ENCODE measurements at regions not wholly inside any gene's neighbourhood (a gene's known extent, or its start where the extent isn't known, plus 50 kb on each side); places are given as distances from the start of the nearest gene placed in this dataset.
"Not testable (repeated sequence)": the region's sequence is repeated elsewhere in the genome, so short reads cannot be mapped to it uniquely, and the experiment has no call there.

DNA sequence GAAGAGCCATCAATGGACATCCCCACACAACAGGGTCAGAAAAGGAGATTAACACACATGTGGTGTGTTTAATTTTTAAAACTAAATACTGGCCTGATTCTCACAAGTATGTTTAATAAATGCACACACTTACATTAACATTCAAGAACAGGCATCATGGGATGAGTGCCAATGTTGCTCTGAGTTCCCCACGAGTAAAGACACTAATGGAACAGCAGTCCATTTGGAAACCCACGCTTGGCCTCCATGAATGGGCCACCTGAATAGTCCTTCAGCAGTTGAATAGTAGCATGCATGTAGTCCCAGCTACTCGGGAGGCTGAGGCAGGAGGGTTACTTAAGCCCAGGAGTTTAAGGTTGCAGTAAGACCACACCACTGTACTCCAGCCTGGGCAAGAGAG is 195.2 kb upstream of the IPO5 start:
- Histone ChIP-seq H3F3A (ENCODE audit: insufficient read depth) (no peaks in the 10 kb centered on the region), H3K79me2 (ENCODE audit: insufficient read depth) (no peaks in the 10 kb centered on the region), H3K27ac (no peak overlapping the region), H3K36me3 (ENCODE audit: low read depth) (no peaks in the 10 kb centered on the region), H2AFZ (no peak overlapping the region), H4K20me1 (ENCODE audit: insufficient read depth) (no peaks in the 10 kb centered on the region), H3K9me2 (ENCODE audit: insufficient read depth) (no peaks in the 10 kb centered on the region), H3K4me3 (no peak overlapping the region), H3K9me3 (ENCODE audit: low read depth) (no peaks in the 10 kb centered on the region), H3K4me2 (ENCODE audit: unreplicated experiment) (no peak overlapping the region), H3K27me3 (replicated peaks; ENCODE audit: insufficient read depth) (no peaks in the 10 kb centered on the region), H3K9ac (no peak overlapping the region), H3K4me1 (ENCODE audit: insufficient read depth) (no peaks in the 10 kb centered on the region)
- WGBS, 2 experiments (ENCODE audit: low coverage in 1 of 2, low lambda C conversion rate in 2 of 2, missing lambda C conversion rate in 2 of 2): 11 to 13% methylated on average over 3 of the region's 3 CpGs
- TF ChIP-seq EZH2 (IDR thresholded peaks at IDR 0.05; ENCODE audit: insufficient read depth, poor library complexity, severe bottlenecking): no peak
- TF ChIP-seq EZH2phosphoT487 (IDR thresholded peaks at IDR 0.05; ENCODE audit: insufficient read depth, low read depth): no peak
- no peak for DNase-seq
- in situ Hi-C loops (cut with MboI): no loop called here

DNA sequence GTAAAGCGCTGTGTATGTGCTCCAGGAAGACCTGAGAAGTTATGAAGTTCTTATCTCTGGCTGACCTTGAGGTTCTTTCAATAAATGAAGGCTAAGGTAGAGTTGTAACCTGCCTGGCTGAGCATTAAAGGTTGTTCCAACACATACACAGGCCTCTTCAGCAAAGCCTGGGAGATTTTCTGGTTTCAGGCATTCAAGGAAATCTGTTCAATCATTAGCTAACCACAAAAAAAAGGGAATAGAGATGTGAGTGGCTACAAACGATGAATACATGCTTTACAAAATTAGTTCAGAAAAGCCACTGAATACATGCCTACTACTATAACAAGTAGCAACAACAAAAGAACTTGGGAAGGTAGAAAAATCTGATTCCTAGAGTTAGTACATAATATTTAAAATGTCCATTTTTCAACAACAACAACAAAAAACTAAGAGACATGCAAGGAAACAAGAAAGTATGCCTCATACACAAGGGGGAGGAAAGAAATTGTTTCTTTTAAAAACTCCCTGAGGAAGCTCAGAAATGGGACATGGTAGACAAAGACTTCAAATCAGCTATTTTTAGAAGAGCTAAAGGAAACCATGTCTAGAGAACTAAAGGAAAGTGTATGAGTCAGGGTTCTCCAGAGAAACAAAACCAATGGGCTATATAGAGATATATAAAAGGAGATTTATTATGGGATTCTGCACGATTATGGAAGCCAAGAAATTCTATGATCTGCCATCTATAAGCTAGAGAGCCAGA is 191.5 kb upstream of the IPO5 start:
- Histone ChIP-seq H4K20me1 (ENCODE audit: insufficient read depth) (no peaks in the 10 kb centered on the region), H3K27me3 (replicated peaks; ENCODE audit: insufficient read depth) (no peaks in the 10 kb centered on the region), H3K4me2 (ENCODE audit: unreplicated experiment) (no peak overlapping the region), H3K4me3 (no peak overlapping the region), H3K36me3 (ENCODE audit: low read depth) (no peaks in the 10 kb centered on the region), H3K27ac (no peak overlapping the region), H3K9ac (no peak overlapping the region), H3K9me3 (ENCODE audit: low read depth) (no peaks in the 10 kb centered on the region), H2AFZ (no peak overlapping the region), H3F3A (ENCODE audit: insufficient read depth) (no peaks in the 10 kb centered on the region), H3K79me2 (ENCODE audit: insufficient read depth) (no peaks in the 10 kb centered on the region), H3K4me1 (ENCODE audit: insufficient read depth) (no peaks in the 10 kb centered on the region), H3K9me2 (ENCODE audit: insufficient read depth) (no peaks in the 10 kb centered on the region)
- no peak for TF ChIP-seq EZH2phosphoT487 (IDR thresholded peaks at IDR 0.05; ENCODE audit: insufficient read depth, low read depth)
- TF ChIP-seq EZH2 (IDR thresholded peaks at IDR 0.05; ENCODE audit: insufficient read depth, poor library complexity, severe bottlenecking): no peak
- in situ Hi-C loops (cut with MboI): no loop called here
- DNase-seq: no peak
- WGBS, 2 experiments (ENCODE audit: low coverage in 1 of 2, low lambda C conversion rate in 2 of 2, missing lambda C conversion rate in 2 of 2): 9% methylated on average over 3 of the region's 3 CpGs

DNA sequence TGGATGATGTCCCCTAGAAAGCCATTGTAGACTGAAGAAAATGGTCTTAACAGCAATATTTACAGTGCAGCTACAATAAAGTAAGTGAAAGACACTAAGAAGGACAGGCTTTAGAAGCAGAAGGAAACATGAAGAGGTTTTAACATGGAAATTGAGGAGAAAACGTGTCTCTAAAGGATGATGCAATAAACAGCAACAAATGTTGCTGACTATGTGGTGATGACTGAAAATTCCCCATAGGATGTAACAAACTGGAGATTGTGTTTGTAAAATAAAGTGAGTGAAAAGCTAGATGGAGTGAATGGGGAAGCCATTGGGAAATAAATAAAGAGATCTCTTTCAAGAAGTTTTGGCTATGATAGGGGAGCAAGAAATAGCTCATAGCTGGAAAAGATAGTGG is 186.7 kb upstream of the IPO5 start:
- Histone ChIP-seq H3K4me1 (ENCODE audit: insufficient read depth) (no peaks in the 10 kb centered on the region), H3K27me3 (replicated peaks; ENCODE audit: insufficient read depth) (no peaks in the 10 kb centered on the region), H4K20me1 (ENCODE audit: insufficient read depth) (no peaks in the 10 kb centered on the region), H3K36me3 (ENCODE audit: low read depth) (no peaks in the 10 kb centered on the region), H2AFZ (0 out of 2 replicates have a peak overlapping the region, but pooled peaks have one; percentile 22), H3K27ac (no peak overlapping the region), H3K79me2 (ENCODE audit: insufficient read depth) (no peaks in the 10 kb centered on the region), H3K9me3 (ENCODE audit: low read depth) (no peaks in the 10 kb centered on the region), H3K4me2 (ENCODE audit: unreplicated experiment) (no peak overlapping the region), H3K4me3 (no peak overlapping the region), H3K9me2 (ENCODE audit: insufficient read depth) (no peaks in the 10 kb centered on the region), H3K9ac (no peak overlapping the region), H3F3A (ENCODE audit: insufficient read depth) (no peaks in the 10 kb centered on the region)
- in situ Hi-C loops (cut with MboI): no loop called here
- TF ChIP-seq EZH2 (IDR thresholded peaks at IDR 0.05; ENCODE audit: insufficient read depth, poor library complexity, severe bottlenecking) (no peak), EZH2phosphoT487 (IDR thresholded peaks at IDR 0.05; ENCODE audit: insufficient read depth, low read depth) (no peak)
- WGBS, 2 experiments (ENCODE audit: low coverage in 1 of 2, low lambda C conversion rate in 2 of 2, missing lambda C conversion rate in 2 of 2): 0 to 5% methylated on average over 1 of the region's 1 CpG
- DNase-seq: no peak

DNA sequence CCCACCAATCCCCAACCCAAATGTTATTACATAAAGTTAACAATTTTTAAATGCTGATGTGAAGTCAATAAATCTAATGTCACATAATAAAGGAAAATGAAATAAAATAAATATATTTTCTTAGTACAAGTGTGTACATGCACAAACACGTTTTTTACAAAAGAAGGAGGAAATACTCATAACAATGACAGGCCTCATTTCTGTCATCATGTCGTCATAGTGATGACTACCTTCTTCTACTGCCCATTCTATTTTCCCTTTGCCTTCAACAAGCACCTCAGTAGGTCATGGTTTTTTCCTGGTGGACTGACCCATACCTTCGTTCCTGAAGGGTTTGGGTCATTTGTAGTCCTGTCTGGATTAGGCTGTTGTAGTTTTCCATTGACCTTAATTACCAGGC is 185.3 kb upstream of the IPO5 start:
- H3K79me2 ChIP-seq (ENCODE audit: insufficient read depth): no peaks in the 10 kb centered on the region
- no peaks in the 10 kb centered on the region for H3K36me3 ChIP-seq (ENCODE audit: low read depth)
- TF ChIP-seq EZH2phosphoT487 (IDR thresholded peaks at IDR 0.05; ENCODE audit: insufficient read depth, low read depth) (no peak), EZH2 (IDR thresholded peaks at IDR 0.05; ENCODE audit: insufficient read depth, poor library complexity, severe bottlenecking) (no peak)
- no peak overlapping the region for H3K4me3 ChIP-seq
- H3K9me2 ChIP-seq (ENCODE audit: insufficient read depth): no peaks in the 10 kb centered on the region
- H2AFZ ChIP-seq: no peak overlapping the region
- H3K9me3 ChIP-seq (ENCODE audit: low read depth): no peaks in the 10 kb centered on the region
- in situ Hi-C loops (cut with MboI): no loop called here
- H3K9ac ChIP-seq: no peak overlapping the region
- no peaks in the 10 kb centered on the region for H3K27me3 ChIP-seq (replicated peaks; ENCODE audit: insufficient read depth)
- WGBS, 2 experiments (ENCODE audit: low coverage in 1 of 2, low lambda C conversion rate in 2 of 2, missing lambda C conversion rate in 2 of 2): 10 to 12% methylated on average over 3 of the region's 3 CpGs
- H3K4me1 ChIP-seq (ENCODE audit: insufficient read depth): no peaks in the 10 kb centered on the region
- DNase-seq: no peak
- H3K4me2 ChIP-seq (ENCODE audit: unreplicated experiment): no peak overlapping the region
- no peaks in the 10 kb centered on the region for H4K20me1 ChIP-seq (ENCODE audit: insufficient read depth)
- H3F3A ChIP-seq (ENCODE audit: insufficient read depth): no peaks in the 10 kb centered on the region
- no peak overlapping the region for H3K27ac ChIP-seq

DNA sequence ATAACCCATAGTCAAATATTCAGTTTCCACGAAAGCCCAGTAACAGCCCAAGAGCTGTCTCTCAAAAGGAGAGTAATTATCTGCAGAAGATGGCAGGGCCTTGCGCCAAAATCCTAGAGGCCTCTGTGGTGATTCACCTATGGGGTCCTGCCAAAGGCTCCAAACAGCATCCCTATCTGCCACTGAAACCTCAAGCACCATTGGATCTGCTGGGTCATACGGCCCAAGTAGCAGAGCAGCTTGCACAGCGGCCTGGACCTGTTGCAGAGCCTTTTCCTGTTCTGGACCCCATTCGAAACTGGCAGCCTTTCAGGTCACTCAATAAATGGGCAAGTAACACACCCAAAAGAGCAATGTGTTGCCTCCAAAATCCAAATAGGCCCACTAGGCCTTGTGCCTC is 183.2 kb upstream of the IPO5 start:
- in situ Hi-C loops (cut with MboI); H3F3A ChIP-seq (ENCODE audit: insufficient read depth); H3K79me2 ChIP-seq (ENCODE audit: insufficient read depth); H3K4me1 ChIP-seq (ENCODE audit: insufficient read depth); H3K4me2 ChIP-seq (ENCODE audit: unreplicated experiment); H3K27me3 ChIP-seq (replicated peaks; ENCODE audit: insufficient read depth); H2AFZ ChIP-seq; H3K27ac ChIP-seq; DNase-seq; H3K9me2 ChIP-seq (ENCODE audit: insufficient read depth); H4K20me1 ChIP-seq (ENCODE audit: insufficient read depth); H3K36me3 ChIP-seq (ENCODE audit: low read depth); H3K9me3 ChIP-seq (ENCODE audit: low read depth); H3K9ac ChIP-seq; H3K4me3 ChIP-seq: not testable (repeated sequence)
- 39 to 51% methylated on average over 5 of the region's 5 CpGs for WGBS, 2 experiments (ENCODE audit: low coverage in 1 of 2, low lambda C conversion rate in 2 of 2, missing lambda C conversion rate in 2 of 2)

DNA sequence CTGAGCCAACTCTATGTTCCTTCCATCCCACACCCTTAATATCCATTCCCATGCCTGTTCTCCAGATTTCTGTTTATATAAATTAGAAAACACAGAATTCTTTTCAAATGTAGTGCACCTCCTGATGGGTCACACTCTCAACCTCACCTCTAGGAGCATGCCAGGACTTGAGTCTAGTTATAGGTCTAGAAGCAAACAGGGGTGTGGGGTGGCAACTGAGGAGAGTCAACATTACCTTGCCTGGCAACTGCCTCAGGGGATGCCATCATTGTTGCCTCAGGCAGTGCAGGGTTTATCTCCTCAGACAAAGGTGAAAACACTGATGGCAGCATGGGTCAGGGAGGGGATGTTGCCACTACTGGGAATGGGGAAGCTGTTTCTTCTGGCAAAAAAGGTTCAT is 181.0 kb upstream of the IPO5 start:
- H2AFZ ChIP-seq; H3K9me3 ChIP-seq (ENCODE audit: low read depth); H3K79me2 ChIP-seq (ENCODE audit: insufficient read depth); in situ Hi-C loops (cut with MboI); H4K20me1 ChIP-seq (ENCODE audit: insufficient read depth); H3K4me1 ChIP-seq (ENCODE audit: insufficient read depth); H3K27me3 ChIP-seq (replicated peaks; ENCODE audit: insufficient read depth); H3K4me2 ChIP-seq (ENCODE audit: unreplicated experiment); H3K9ac ChIP-seq; H3K36me3 ChIP-seq (ENCODE audit: low read depth); DNase-seq; H3K27ac ChIP-seq; H3F3A ChIP-seq (ENCODE audit: insufficient read depth); H3K9me2 ChIP-seq (ENCODE audit: insufficient read depth); H3K4me3 ChIP-seq: not testable (repeated sequence)

DNA sequence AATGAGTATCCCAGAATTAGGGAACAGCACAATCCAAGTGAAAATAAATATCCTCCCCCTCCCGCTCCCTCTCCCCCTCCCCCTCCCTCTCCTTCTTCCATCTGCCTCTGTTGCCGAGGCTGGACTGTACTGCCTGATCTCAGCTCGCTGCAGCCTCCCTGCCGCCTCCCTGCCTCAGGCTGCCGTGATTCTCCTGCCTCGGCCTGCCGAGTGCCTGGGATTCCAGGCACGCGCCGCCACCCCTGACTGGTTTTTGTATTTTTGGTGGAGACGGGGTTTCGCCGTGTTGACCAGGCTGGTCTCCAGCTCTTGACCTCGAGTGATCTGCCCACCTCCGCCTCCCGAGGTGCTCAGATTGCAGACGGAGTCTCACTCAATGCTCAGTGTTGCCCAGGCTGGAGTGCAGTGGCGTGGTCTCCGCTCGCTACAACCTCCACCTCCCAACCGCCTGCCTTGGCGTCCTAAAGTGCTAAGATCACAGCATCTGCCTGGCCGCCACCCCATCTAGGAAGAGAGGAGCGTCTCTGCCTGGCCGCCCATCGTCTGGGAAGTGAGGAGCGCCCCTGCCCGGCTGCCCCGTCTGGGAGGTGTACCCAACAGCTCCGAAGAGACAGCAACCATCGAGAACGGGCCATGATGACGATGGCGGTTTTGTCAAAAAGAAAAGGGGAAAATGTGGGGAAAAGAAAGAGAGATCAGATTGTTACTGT is 178.9 kb upstream of the IPO5 start:
- in situ Hi-C loops (cut with MboI); H3K27me3 ChIP-seq (replicated peaks; ENCODE audit: insufficient read depth); H3K79me2 ChIP-seq (ENCODE audit: insufficient read depth); H3K4me3 ChIP-seq; H3K9me2 ChIP-seq (ENCODE audit: insufficient read depth); DNase-seq; H3K27ac ChIP-seq; H2AFZ ChIP-seq; H3K9me3 ChIP-seq (ENCODE audit: low read depth); H3F3A ChIP-seq (ENCODE audit: insufficient read depth); H3K36me3 ChIP-seq (ENCODE audit: low read depth); H3K9ac ChIP-seq; H3K4me2 ChIP-seq (ENCODE audit: unreplicated experiment); H3K4me1 ChIP-seq (ENCODE audit: insufficient read depth); H4K20me1 ChIP-seq (ENCODE audit: insufficient read depth): not testable (repeated sequence)
- 57 to 65% methylated on average over 26 to 34 of the region's 34 CpGs for WGBS, 2 experiments (ENCODE audit: low coverage in 1 of 2, low lambda C conversion rate in 2 of 2, missing lambda C conversion rate in 2 of 2)
